ENCODE measurements at regions not wholly inside any gene's neighbourhood (a gene's known extent, or its start where the extent isn't known, plus 50 kb on each side); places are given as distances from the start of the nearest gene placed in this dataset.
A peak's percentile ranks its signal among the peaks of the same experiment; 100 is the strongest.

DNA sequence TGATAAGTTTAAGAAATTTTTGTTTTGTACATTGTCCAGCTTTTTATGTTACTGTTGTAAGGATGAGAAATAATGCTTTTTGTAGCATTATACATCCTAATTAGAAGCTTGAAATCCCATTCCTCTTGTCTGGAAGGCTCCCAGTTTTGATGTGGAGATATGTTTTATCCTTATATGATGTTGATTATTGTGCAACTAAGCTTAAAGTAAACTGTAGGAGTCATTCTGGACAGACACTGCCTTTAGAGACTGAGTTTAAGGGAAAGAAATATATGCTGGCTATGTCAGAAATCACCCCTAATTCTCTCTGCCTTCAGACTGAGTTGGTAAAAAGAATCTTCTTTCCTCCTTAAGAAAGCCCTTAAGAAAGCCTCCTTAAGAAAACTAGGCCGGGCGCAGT, 670.4 kb downstream of the ZPLD1 start:
- Histone ChIP-seq H3K27me3 (ENCODE audit: control insufficient read depth, insufficient read depth, low read length) (no peaks in the 10 kb centered on the region), H3K36me3 (ENCODE audit: control insufficient read depth in 2 of 3, insufficient read depth in 3 of 3, low read length in 3 of 3) (no peaks in the 10 kb centered on the region), H3K4me3 (ENCODE audit: low read length in 3 of 3) (no peak overlapping the region), H3K9ac (ENCODE audit: low read length in 3 of 3) (no peak overlapping the region), H3K27ac (ENCODE audit: low read depth in 2 of 2, low read length in 2 of 2) (no peak overlapping the region), H3K9me3 (ENCODE audit: control insufficient read depth in 2 of 3, insufficient read depth in 1 of 3, low read length in 3 of 3) (no peaks in the 10 kb centered on the region), H3K4me1 (ENCODE audit: control insufficient read depth in 2 of 3, insufficient read depth in 2 of 3, low read depth in 1 of 3, low read length in 3 of 3) (no peaks in the 10 kb centered on the region)
- TF ChIP-seq, protein P1, sequence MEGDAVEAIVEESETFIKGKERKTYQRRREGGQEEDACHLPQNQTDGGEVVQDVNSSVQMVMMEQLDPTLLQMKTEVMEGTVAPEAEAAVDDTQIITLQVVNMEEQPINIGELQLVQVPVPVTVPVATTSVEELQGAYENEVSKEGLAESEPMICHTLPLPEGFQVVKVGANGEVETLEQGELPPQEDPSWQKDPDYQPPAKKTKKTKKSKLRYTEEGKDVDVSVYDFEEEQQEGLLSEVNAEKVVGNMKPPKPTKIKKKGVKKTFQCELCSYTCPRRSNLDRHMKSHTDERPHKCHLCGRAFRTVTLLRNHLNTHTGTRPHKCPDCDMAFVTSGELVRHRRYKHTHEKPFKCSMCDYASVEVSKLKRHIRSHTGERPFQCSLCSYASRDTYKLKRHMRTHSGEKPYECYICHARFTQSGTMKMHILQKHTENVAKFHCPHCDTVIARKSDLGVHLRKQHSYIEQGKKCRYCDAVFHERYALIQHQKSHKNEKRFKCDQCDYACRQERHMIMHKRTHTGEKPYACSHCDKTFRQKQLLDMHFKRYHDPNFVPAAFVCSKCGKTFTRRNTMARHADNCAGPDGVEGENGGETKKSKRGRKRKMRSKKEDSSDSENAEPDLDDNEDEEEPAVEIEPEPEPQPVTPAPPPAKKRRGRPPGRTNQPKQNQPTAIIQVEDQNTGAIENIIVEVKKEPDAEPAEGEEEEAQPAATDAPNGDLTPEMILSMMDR (IDR thresholded peaks at IDR 0.05; ENCODE audit: borderline replicate concordance, extremely low read depth, insufficient read depth), result no peak
- FAIRE-seq, result no peak
- no peak for DNase-seq
- intact Hi-C loops (cut with DNase I), result no loop called here

DNA sequence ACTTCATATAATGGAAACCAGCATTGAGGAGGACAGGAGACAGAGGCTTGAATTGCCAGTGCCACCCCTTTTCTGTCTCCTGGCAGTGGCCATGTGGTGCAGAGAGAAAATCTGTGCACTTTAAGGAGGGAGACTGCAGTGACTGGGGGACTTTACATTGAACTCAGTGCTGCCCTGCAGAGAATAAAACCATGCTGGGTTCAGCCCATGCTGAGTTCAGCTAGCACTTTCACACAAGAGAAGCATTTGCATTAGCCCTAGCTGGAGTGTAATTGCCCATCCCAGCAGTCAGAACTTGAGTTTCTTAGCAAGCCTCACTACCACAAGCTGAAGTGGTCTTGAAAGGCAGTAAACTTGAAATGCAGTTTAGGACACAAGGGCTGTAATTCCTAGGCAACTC, 677.5 kb downstream of the ZPLD1 start:
- Histone ChIP-seq H3K36me3 (ENCODE audit: control insufficient read depth in 2 of 3, insufficient read depth in 3 of 3, low read length in 3 of 3) (no peaks in the 10 kb centered on the region), H3K4me3 (ENCODE audit: low read length in 3 of 3) (no peak overlapping the region), H3K27ac (ENCODE audit: low read depth in 2 of 2, low read length in 2 of 2) (no peak overlapping the region), H3K27me3 (ENCODE audit: control insufficient read depth, insufficient read depth, low read length) (no peaks in the 10 kb centered on the region), H3K4me1 (ENCODE audit: control insufficient read depth in 2 of 3, insufficient read depth in 2 of 3, low read depth in 1 of 3, low read length in 3 of 3) (no peaks in the 10 kb centered on the region), H3K9me3 (ENCODE audit: control insufficient read depth in 2 of 3, insufficient read depth in 1 of 3, low read length in 3 of 3) (no peaks in the 10 kb centered on the region), H3K9ac (ENCODE audit: low read length in 3 of 3) (no peak overlapping the region)
- intact Hi-C loops (cut with DNase I), result no loop called here
- FAIRE-seq, result no peak
- DNase-seq, result no peak
- TF ChIP-seq, protein P1 (IDR thresholded peaks at IDR 0.05; ENCODE audit: borderline replicate concordance, extremely low read depth, insufficient read depth), result no peak

DNA sequence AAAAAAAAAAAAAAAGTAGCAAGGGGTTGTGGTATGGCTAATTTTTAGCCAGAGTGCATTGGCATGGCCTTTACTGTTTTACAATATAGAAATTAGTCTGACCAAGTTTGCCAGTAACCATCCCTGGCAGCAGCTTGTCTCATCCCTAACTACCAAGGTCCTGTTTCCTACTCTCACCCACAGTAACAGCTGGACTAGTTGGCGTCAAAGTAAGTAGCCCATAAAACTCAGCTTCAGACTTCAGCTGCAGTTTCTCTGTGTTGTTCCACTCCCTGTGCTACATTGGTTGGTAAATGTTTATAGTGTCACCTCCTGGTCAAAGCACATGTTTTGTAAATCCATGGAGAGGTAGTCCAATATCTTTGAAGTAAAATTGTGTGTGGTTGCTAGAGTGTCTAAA, 691.3 kb downstream of the ZPLD1 start:
- Histone ChIP-seq H3K9me3 (ENCODE audit: control insufficient read depth in 2 of 3, insufficient read depth in 1 of 3, low read length in 3 of 3) (no peaks in the 10 kb centered on the region), H3K27ac (ENCODE audit: low read depth in 2 of 2, low read length in 2 of 2) (no peak overlapping the region), H3K4me1 (ENCODE audit: control insufficient read depth in 2 of 3, insufficient read depth in 2 of 3, low read depth in 1 of 3, low read length in 3 of 3) (no peaks in the 10 kb centered on the region), H3K27me3 (ENCODE audit: control insufficient read depth, insufficient read depth, low read length) (no peaks in the 10 kb centered on the region), H3K9ac (ENCODE audit: low read length in 3 of 3) (no peak overlapping the region), H3K4me3 (ENCODE audit: low read length in 3 of 3) (no peak overlapping the region), H3K36me3 (ENCODE audit: control insufficient read depth in 2 of 3, insufficient read depth in 3 of 3, low read length in 3 of 3) (no peaks in the 10 kb centered on the region)
- peak in 2 of 5 donors; percentile 10 to 14 for DNase-seq
- no peak for FAIRE-seq
- intact Hi-C loops (cut with DNase I), result no loop called here
- TF ChIP-seq, protein P1 (IDR thresholded peaks at IDR 0.05; ENCODE audit: borderline replicate concordance, extremely low read depth, insufficient read depth), result no peak

DNA sequence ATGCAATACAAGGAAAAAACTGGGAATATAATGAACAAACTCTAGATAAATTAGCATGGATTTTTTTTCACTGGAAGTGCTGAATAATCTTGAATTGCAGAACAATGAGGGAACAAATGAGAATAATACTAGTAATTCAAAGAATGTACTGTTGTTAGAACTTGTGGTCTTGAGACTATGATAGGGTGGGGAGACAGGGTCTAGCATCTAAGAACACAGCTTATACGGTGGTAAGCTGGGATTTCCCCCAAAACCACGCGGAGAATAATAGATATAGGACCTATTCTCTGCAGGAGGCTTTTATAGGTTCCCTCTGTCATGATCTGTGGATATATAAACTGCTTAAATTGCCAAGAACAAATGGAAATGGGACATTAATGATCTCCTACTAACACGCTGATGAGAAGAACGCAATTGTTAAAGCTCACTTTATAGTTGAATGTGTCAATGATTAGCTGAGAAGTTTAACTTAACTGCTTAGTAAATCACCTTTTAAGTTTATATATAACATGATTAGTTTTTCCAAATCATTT, 692.3 kb downstream of the ZPLD1 start:
- FAIRE-seq, result no peak
- H3K9ac ChIP-seq (ENCODE audit: low read length in 3 of 3), result peak overlapping the region in 1 of 3 donors; percentile 3
- DNase-seq, result no peak
- no peak overlapping the region for H3K27ac ChIP-seq (ENCODE audit: low read depth in 2 of 2, low read length in 2 of 2)
- H3K36me3 ChIP-seq (ENCODE audit: control insufficient read depth in 2 of 3, insufficient read depth in 3 of 3, low read length in 3 of 3), result no peaks in the 10 kb centered on the region
- no peaks in the 10 kb centered on the region for H3K4me1 ChIP-seq (ENCODE audit: control insufficient read depth in 2 of 3, insufficient read depth in 2 of 3, low read depth in 1 of 3, low read length in 3 of 3)
- H3K27me3 ChIP-seq (ENCODE audit: control insufficient read depth, insufficient read depth, low read length), result no peaks in the 10 kb centered on the region
- intact Hi-C loops (cut with DNase I), result no loop called here
- H3K9me3 ChIP-seq (ENCODE audit: control insufficient read depth in 2 of 3, insufficient read depth in 1 of 3, low read length in 3 of 3), result no peaks in the 10 kb centered on the region
- TF ChIP-seq, protein P1 (IDR thresholded peaks at IDR 0.05; ENCODE audit: borderline replicate concordance, extremely low read depth, insufficient read depth), result no peak
- no peak overlapping the region for H3K4me3 ChIP-seq (ENCODE audit: low read length in 3 of 3)
